ENCODE measurements at regions not wholly inside any gene's neighbourhood (a gene's known extent, or its start where the extent isn't known, plus 50 kb on each side); places are given as distances from the start of the nearest gene placed in this dataset.
"Not testable (repeated sequence)": the region's sequence is repeated elsewhere in the genome, so short reads cannot be mapped to it uniquely, and the experiment has no call there.

GRCh38 chr11:87529486-87529885, 491.8 kb downstream of the TMEM135 start:
- DNase-seq, result no peak

GRCh38 chr11:87528752-87529151, 491.0 kb downstream of the TMEM135 start:
- DNase-seq, result no peak

GRCh38 chr11:87523276-87523675, 485.5 kb downstream of the TMEM135 start:
- DNase-seq, result no peak

- DNase-seq, result no peak
Observed at GRCh38 chr11:87518266-87518665, 480.5 kb downstream of the TMEM135 start.

GRCh38 chr11:87517351-87517750, 479.6 kb downstream of the TMEM135 start:
- DNase-seq, result no peak

GRCh38 chr11:87507722-87508121, 470.0 kb downstream of the TMEM135 start:
- not testable (repeated sequence) for DNase-seq

GRCh38 chr11:87506946-87507345, 469.2 kb downstream of the TMEM135 start:
- DNase-seq, result not testable (repeated sequence)

GRCh38 chr11:87501388-87501787, 463.7 kb downstream of the TMEM135 start:
- no peak for DNase-seq

- DNase-seq, result not testable (repeated sequence)
Observed at GRCh38 chr11:87494936-87495335, 457.2 kb downstream of the TMEM135 start.

GRCh38 chr11:87494026-87494425, 456.3 kb downstream of the TMEM135 start:
- DNase-seq, result not testable (repeated sequence)

- DNase-seq, result no peak
Observed at GRCh38 chr11:87493516-87493915, 455.8 kb downstream of the TMEM135 start.

GRCh38 chr11:87491381-87491780, 453.6 kb downstream of the TMEM135 start:
- no peak for DNase-seq

GRCh38 chr11:87490671-87491070, 452.9 kb downstream of the TMEM135 start:
- no peak for DNase-seq

- DNase-seq, result no peak
Observed at GRCh38 chr11:87484566-87484965, 446.8 kb downstream of the TMEM135 start.

- no peak for DNase-seq
Observed at GRCh38 chr11:87477321-87477720, 439.6 kb downstream of the TMEM135 start.

- no peak for DNase-seq
Observed at GRCh38 chr11:87473174-87473573, 435.4 kb downstream of the TMEM135 start.

GRCh38 chr11:87466223-87466622, 428.5 kb downstream of the TMEM135 start:
- DNase-seq, result no peak

GRCh38 chr11:87465716-87466115, 428.0 kb downstream of the TMEM135 start:
- no peak for DNase-seq

- DNase-seq, result no peak
Observed at GRCh38 chr11:87463486-87464102, 425.9 kb downstream of the TMEM135 start.

GRCh38 chr11:87462171-87462570, 424.4 kb downstream of the TMEM135 start:
- no peak for DNase-seq

- no peak for DNase-seq
Observed at GRCh38 chr11:87460842-87461637, 423.3 kb downstream of the TMEM135 start.

GRCh38 chr11:87460279-87460678, 422.5 kb downstream of the TMEM135 start:
- no peak for DNase-seq

GRCh38 chr11:87459351-87459750, 421.6 kb downstream of the TMEM135 start:
- DNase-seq, result no peak

- DNase-seq, result no peak
Observed at GRCh38 chr11:87456499-87456898, 418.8 kb downstream of the TMEM135 start.

GRCh38 chr11:87455180-87455579, 417.4 kb downstream of the TMEM135 start:
- no peak for DNase-seq
